Cardiac fibroblast (primary cell): ENCODE measurements at regions not wholly inside any gene's neighbourhood (a gene's known extent, or its start where the extent isn't known, plus 50 kb on each side); places are given as distances from the start of the nearest gene placed in this dataset.

Experiments used
- DNase-seq, 2 donors: peaks; one replicate each; pipeline versions ENCODE4 v3.0.0 to v3.0.0-alpha.2; 2010; ENCODE audit warnings: low read depth in 2 of 2
- H3K4me3 ChIP-seq, 2 donors: replicated peaks in 1 of 2; 1 replicate in 1 of 2; 2 replicates in 1 of 2; pipeline ENCODE4 v1.5.1; 2011; ENCODE audit warnings: low read depth in 2 of 2, low read length in 2 of 2, mild to moderate bottlenecking in 2 of 2, moderate library complexity in 1 of 2
- CTCF ChIP-seq: IDR thresholded peaks from one replicate; pipeline ENCODE4 v1.5.1; 2011; ENCODE audit warnings: low read depth, mild to moderate bottlenecking, low read length, inconsistent platforms

- no peak for DNase-seq
- no peak for TF ChIP-seq CTCF
- H3K4me3 ChIP-seq = no peak overlapping the region
Observed at GRCh38 chr5:125558016-125558415, 811.6 kb upstream of the ZNF608 start.

- peak in 1 of 2 donors; percentile 33 for DNase-seq
- no peak for TF ChIP-seq CTCF
- H3K4me3 ChIP-seq = no peak overlapping the region
Observed at GRCh38 chr5:125558466-125558865, 812.0 kb upstream of the ZNF608 start.

GRCh38 chr5:125559296-125559695 lies 812.9 kb upstream of the ZNF608 start:
- no peak overlapping the region for H3K4me3 ChIP-seq
- DNase-seq = peak; percentile 94 to 97
- TF ChIP-seq CTCF = no peak

GRCh38 chr5:125560476-125561225 lies 814.2 kb upstream of the ZNF608 start:
- peak; percentile 38 to 78 for DNase-seq
- no peak for TF ChIP-seq CTCF
- no peak overlapping the region for H3K4me3 ChIP-seq

- no peak for DNase-seq
- no peak overlapping the region for H3K4me3 ChIP-seq
- TF ChIP-seq CTCF = no peak
Observed at GRCh38 chr5:125564317-125564975, 818.0 kb upstream of the ZNF608 start.

- H3K4me3 ChIP-seq = no peak overlapping the region
- DNase-seq = no peak
- no peak for TF ChIP-seq CTCF
Observed at GRCh38 chr5:125574491-125575044, 828.1 kb upstream of the ZNF608 start.
